HepG2 (cell line): ENCODE measurements at regions not wholly inside any gene's neighbourhood (a gene's known extent, or its start where the extent isn't known, plus 50 kb on each side); places are given as distances from the start of the nearest gene placed in this dataset.

Source experiments
- ATAC-seq: fragments of 200-7000 bp; cut with Tn5 transposase; 3 replicates; pipeline ENCODE4 v1.9.1; 2020; ENCODE audit warnings: mild to moderate bottlenecking, moderate library complexity
- BruUV-seq: library from RNA; stranded (reverse); fragments of 400-500 nt; replicated peaks from 2 replicates; lab custom pipeline; 2021; lab: Mats Ljungman, UMichigan
- CTCF ChIA-PET: fragments of 300-600 bp; formaldehyde crosslinking; extraction: SDS; loops from one replicate; lab custom pipeline; 2021; ENCODE audit warnings: low total read pairs, inconsistent platforms, low intra/inter-chr PET ratio; lab: Yijun Ruan, JAX
- POLR2A ChIA-PET: fragments of 350-600 bp; sonication (Branson Sonifier 250); formaldehyde crosslinking; loops from one replicate; lab custom pipeline; 2020; ENCODE audit warnings: antibody characterized with exemption, inconsistent platforms; lab: Yijun Ruan, JAX
- DNase-seq: peaks from one replicate; pipeline ENCODE4 v3.0.0-alpha.2; 2015; ENCODE audit warnings: low spot score
- FAIRE-seq: peaks from 3 replicates; lab custom pipeline; 2011; peaks lifted over from hg19 to GRCh38; lab: Jason Lieb, UNC
- H2AFZ ChIP-seq: one replicate; pipeline ENCODE4 v1.6.1; 2011; ENCODE audit warnings: low read length, inconsistent platforms
- H3K27ac ChIP-seq: fragments of 300-600 bp; 3 replicates; pipeline ENCODE4 v1.8.0; 2011; ENCODE audit warnings: mixed run types, mild to moderate bottlenecking, mixed read lengths, low read length, inconsistent platforms; ENCODE audit not compliant: insufficient read depth; ENCODE audit errors: extremely low read length
- H3K27me3 ChIP-seq, 2 experiments: fragments of 200-600 bp in 1 of 2; 2 replicates in 1 of 2; 3 replicates in 1 of 2; pipeline versions ENCODE4 v1.6.0 to v1.8.0; 2011; ENCODE audit warnings: low read length in 2 of 2, mild to moderate bottlenecking in 2 of 2, moderate library complexity in 2 of 2, inconsistent platforms in 1 of 2; ENCODE audit not compliant: insufficient read depth in 2 of 2, control insufficient read depth in 1 of 2
- H3K36me3 ChIP-seq, 2 experiments: fragments of 200-600 bp in 1 of 2; replicated peaks in 1 of 2; 2 replicates in 1 of 2; 3 replicates in 1 of 2; pipeline versions ENCODE4 v1.5.1 to v1.8.0; 2011; ENCODE audit warnings: low read length in 2 of 2, inconsistent platforms in 1 of 2; ENCODE audit not compliant: insufficient read depth in 2 of 2, control insufficient read depth in 1 of 2
- H3K4me1 ChIP-seq: 2 replicates; pipeline ENCODE4 v1.5.1; 2012; ENCODE audit warnings: low read length, inconsistent platforms; ENCODE audit not compliant: insufficient read depth
- H3K4me2 ChIP-seq: 2 replicates; pipeline ENCODE4 v1.6.0; 2011; ENCODE audit warnings: low read depth, low read length, inconsistent platforms
- H3K4me3 ChIP-seq, 3 experiments: fragments of 200-600 bp in 1 of 3; sonication (generic), shearing (Covaris generic) in 1 of 3; replicated peaks in 1 of 3; 2 replicates each; pipeline ENCODE4 v1.5.1; 2011 to 2016; ENCODE audit warnings: low read length in 3 of 3, inconsistent platforms in 2 of 3, low read depth in 2 of 3, mild to moderate bottlenecking in 2 of 3, control low read depth in 1 of 3, mixed read lengths in 1 of 3; ENCODE audit not compliant: insufficient read depth in 1 of 3
- H3K79me2 ChIP-seq: one replicate; pipeline ENCODE4 v1.6.1; 2011; ENCODE audit warnings: low read length, inconsistent platforms; ENCODE audit not compliant: insufficient read depth
- H3K9ac ChIP-seq: 2 replicates; pipeline ENCODE4 v1.6.0; 2011; ENCODE audit warnings: mild to moderate bottlenecking, low read depth, low read length, inconsistent platforms; ENCODE audit not compliant: insufficient read depth
- H3K9me3 ChIP-seq: 2 replicates; pipeline ENCODE4 v1.5.1; 2012; ENCODE audit warnings: mild to moderate bottlenecking, low read length
- H4K20me1 ChIP-seq: 2 replicates; pipeline ENCODE4 v1.6.0; 2011; ENCODE audit warnings: inconsistent platforms, mild to moderate bottlenecking, low read length, moderate library complexity; ENCODE audit not compliant: insufficient read depth
- FOXO1 ChIP-seq: sonication (generic); formaldehyde crosslinking; IDR thresholded peaks from 2 replicates; pipeline ENCODE4 v1.4.0; 2020; ENCODE audit warnings: missing genetic modification reagents
- POLR2A ChIP-seq, 2 experiments: IDR thresholded peaks; 2 replicates each; pipeline ENCODE4 v1.6.1; 2011; ENCODE audit warnings: low read depth in 2 of 2, low read length in 2 of 2, mild to moderate bottlenecking in 1 of 2, moderate library complexity in 1 of 2; ENCODE audit not compliant: insufficient read depth in 1 of 2
- RFXANK ChIP-seq: IDR thresholded peaks from 2 replicates; pipeline ENCODE4 v1.6.1; 2016
- ZNF260 ChIP-seq: sonication (generic); formaldehyde crosslinking; IDR thresholded peaks from 2 replicates; pipeline ENCODE4 v1.4.0; 2020; ENCODE audit warnings: missing genetic modification reagents, low read depth, mild to moderate bottlenecking, borderline replicate concordance
- ZNF546 ChIP-seq: sonication (generic); formaldehyde crosslinking; conservative IDR thresholded peaks from 2 replicates; pipeline ENCODE4 v1.8.1; 2023; ENCODE audit warnings: mild to moderate bottlenecking, missing genetic modification reagents
- WGBS: methylation state at CpG from one replicate; pipeline ENCODE4 v1.1.6; 2017; ENCODE audit warnings: low lambda C conversion rate; 5-methylcytosine and 5-hydroxymethylcytosine counted together
- in situ Hi-C: cut with HindIII; loops from 2 replicates; pipeline ENCODE4 v1.10.0; 2017; ENCODE audit warnings: low pct_unique_long_range_greater_than_20kb; ENCODE audit not compliant: extremely low pct_ligation_motif_present
- intact Hi-C: fragments of 100-400 bp; cut with micrococcal nuclease; formaldehyde crosslinking; loops from one replicate; pipeline ENCODE4 v1.10.0; 2022; ENCODE audit not compliant: unreplicated experiment
- TF ChIP-seq, protein P1 (sequence below): sonication (generic); formaldehyde crosslinking; IDR thresholded peaks from 2 replicates; pipeline ENCODE4 v1.8.1; 2023; ENCODE audit warnings: missing genetic modification reagents, mild to moderate bottlenecking, borderline replicate concordance
- TF ChIP-seq, protein P2 (sequence below): sonication (generic); formaldehyde crosslinking; IDR thresholded peaks from 2 replicates; pipeline ENCODE4 v1.4.0; 2020; ENCODE audit warnings: missing genetic modification reagents

DNA sequence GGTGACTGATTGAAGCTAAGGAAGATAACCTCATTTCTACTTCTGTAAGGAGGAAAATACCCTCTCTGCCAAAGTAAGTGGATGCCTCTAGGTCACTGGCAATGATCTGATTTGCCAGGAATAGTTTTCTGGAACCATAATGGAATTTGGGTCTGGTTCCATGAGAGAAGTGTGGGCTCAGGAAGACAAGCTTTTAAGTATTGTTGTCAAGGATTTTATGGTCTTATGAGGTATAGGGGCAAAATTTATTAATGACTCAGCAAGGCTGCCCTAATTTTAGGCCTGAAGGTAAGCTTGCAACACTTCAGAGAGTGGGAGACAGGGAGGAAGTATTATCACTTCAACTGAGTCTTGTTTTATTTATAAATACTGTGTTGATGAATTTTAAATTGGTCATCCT lies 322.6 kb upstream of the ACTBL2 start (continued):
- TF ChIP-seq RFXANK (CRISPR knock-in tag) = no peak
- TF ChIP-seq ZNF260 = no peak
- TF ChIP-seq ZNF546 (CRISPR knock-in tag) = no peak
- TF ChIP-seq, protein P1, sequence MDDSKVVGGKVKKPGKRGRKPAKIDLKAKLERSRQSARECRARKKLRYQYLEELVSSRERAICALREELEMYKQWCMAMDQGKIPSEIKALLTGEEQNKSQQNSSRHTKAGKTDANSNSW (CRISPR knock-in tag) = no peak

DNA sequence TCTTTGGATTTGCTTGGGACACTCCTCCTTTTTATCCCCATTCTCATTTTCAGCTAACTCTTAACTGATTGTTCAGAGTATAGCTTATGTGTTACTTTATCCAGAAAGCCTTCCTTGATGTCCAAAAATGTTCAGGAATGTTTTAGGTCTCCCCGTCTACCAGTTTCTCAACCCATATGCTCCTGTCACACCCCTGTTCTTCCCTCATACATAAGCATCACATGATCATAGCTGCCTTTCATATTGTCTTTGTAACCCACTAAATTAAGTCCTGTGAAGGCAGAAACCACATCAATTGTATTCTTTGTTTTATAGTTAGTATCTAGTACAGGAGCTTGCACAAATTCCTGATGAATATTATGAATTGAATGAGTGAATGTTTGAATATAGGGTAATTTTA lies 321.9 kb upstream of the ACTBL2 start:
- ChIA-PET CTCF (no interaction called here), POLR2A (no interaction called here)
- Histone ChIP-seq H4K20me1 (no peaks in the 10 kb centered on the region), H3K9me3 (no peaks in the 10 kb centered on the region), H3K4me3 (no peak overlapping the region), H3K9ac (no peak overlapping the region), H3K79me2 (no peaks in the 10 kb centered on the region), H3K27me3 (no peaks in the 10 kb centered on the region), H3K4me1 (no peaks in the 10 kb centered on the region), H3K4me2 (no peak overlapping the region), H3K27ac (no peak overlapping the region), H3K36me3 (no peaks in the 10 kb centered on the region), H2AFZ (no peak overlapping the region)
- BruUV-seq = no TSS peak
- no peak for DNase-seq
- 0% methylated on average over 1 of the region's 1 CpG for WGBS
- intact Hi-C loops = no loop called here
- FAIRE-seq = no peak
- in situ Hi-C loops = no loop called here
- ATAC-seq = no peak
- TF ChIP-seq FOXO1 (CRISPR knock-in tag) (no peak), POLR2A (IDR thresholded peaks at IDR 0.05; ENCODE audit: insufficient read depth in 1 of 2, low read depth in 2 of 2, low read length in 2 of 2) (no peak)
- TF ChIP-seq, protein P2, sequence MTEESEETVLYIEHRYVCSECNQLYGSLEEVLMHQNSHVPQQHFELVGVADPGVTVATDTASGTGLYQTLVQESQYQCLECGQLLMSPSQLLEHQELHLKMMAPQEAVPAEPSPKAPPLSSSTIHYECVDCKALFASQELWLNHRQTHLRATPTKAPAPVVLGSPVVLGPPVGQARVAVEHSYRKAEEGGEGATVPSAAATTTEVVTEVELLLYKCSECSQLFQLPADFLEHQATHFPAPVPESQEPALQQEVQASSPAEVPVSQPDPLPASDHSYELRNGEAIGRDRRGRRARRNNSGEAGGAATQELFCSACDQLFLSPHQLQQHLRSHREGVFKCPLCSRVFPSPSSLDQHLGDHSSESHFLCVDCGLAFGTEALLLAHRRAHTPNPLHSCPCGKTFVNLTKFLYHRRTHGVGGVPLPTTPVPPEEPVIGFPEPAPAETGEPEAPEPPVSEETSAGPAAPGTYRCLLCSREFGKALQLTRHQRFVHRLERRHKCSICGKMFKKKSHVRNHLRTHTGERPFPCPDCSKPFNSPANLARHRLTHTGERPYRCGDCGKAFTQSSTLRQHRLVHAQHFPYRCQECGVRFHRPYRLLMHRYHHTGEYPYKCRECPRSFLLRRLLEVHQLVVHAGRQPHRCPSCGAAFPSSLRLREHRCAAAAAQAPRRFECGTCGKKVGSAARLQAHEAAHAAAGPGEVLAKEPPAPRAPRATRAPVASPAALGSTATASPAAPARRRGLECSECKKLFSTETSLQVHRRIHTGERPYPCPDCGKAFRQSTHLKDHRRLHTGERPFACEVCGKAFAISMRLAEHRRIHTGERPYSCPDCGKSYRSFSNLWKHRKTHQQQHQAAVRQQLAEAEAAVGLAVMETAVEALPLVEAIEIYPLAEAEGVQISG (CRISPR knock-in tag) = no peak
- TF ChIP-seq, all 625 proteins: peak for 0
